DOHH2 (cell line): ENCODE measurements at regions not wholly inside any gene's neighbourhood (a gene's known extent, or its start where the extent isn't known, plus 50 kb on each side); places are given as distances from the start of the nearest gene placed in this dataset.

Experiments
- H3F3A ChIP-seq: fragments of 200-600 bp; sonication (generic), shearing (Covaris generic); 2 replicates; pipeline ENCODE4 v1.6.0; 2016; ENCODE audit warnings: antibody characterized with exemption, mild to moderate bottlenecking; ENCODE audit not compliant: control insufficient read depth, insufficient read depth
- H3K27ac ChIP-seq: fragments of 200-600 bp; sonication (generic); 2 replicates; pipeline ENCODE4 v1.5.1; 2014; ENCODE audit warnings: low read depth, mild to moderate bottlenecking, low read length, moderate library complexity
- H3K27me3 ChIP-seq: fragments of 200-600 bp; sonication (generic); 2 replicates; pipeline ENCODE4 v1.6.1; 2014; ENCODE audit warnings: mild to moderate bottlenecking, low read length, mixed read lengths; ENCODE audit not compliant: control insufficient read depth
- H3K36me3 ChIP-seq: fragments of 200-600 bp; sonication (generic); 2 replicates; pipeline ENCODE4 v1.6.1; 2014; ENCODE audit warnings: mild to moderate bottlenecking, low read length, moderate library complexity, mixed read lengths; ENCODE audit not compliant: control insufficient read depth
- H3K4me1 ChIP-seq: fragments of 200-600 bp; sonication (generic); 2 replicates; pipeline ENCODE4 v1.6.1; 2014; ENCODE audit warnings: mild to moderate bottlenecking, low read length, mixed read lengths; ENCODE audit not compliant: control insufficient read depth
- H3K4me2 ChIP-seq: fragments of 200-600 bp; sonication (generic); 2 replicates; pipeline ENCODE4 v1.6.0; 2014; ENCODE audit warnings: mild to moderate bottlenecking, low read length, moderate library complexity
- H3K4me3 ChIP-seq: fragments of 200-600 bp; sonication (generic); 2 replicates; pipeline ENCODE4 v1.5.1; 2014; ENCODE audit warnings: mild to moderate bottlenecking, low read length, mixed read lengths
- H3K79me2 ChIP-seq: fragments of 200-600 bp; sonication (generic); 2 replicates; pipeline ENCODE4 v1.6.1; 2014; ENCODE audit warnings: mild to moderate bottlenecking, low read length, mixed read lengths; ENCODE audit not compliant: control insufficient read depth
- H3K9me2 ChIP-seq: fragments of 200-600 bp; sonication (generic); replicated peaks from 2 replicates; pipeline ENCODE4 v1.6.1; 2014; ENCODE audit warnings: mild to moderate bottlenecking, low read length, mixed read lengths; ENCODE audit not compliant: control insufficient read depth
- H3K9me3 ChIP-seq: fragments of 200-600 bp; sonication (generic); 2 replicates; pipeline ENCODE4 v1.6.1; 2014; ENCODE audit warnings: antibody characterized with exemption, low read length, mixed read lengths; ENCODE audit not compliant: control insufficient read depth, insufficient read depth
- H4K20me1 ChIP-seq: fragments of 200-600 bp; sonication (generic); 2 replicates; pipeline ENCODE4 v1.6.0; 2014; ENCODE audit warnings: low read depth, mild to moderate bottlenecking, antibody characterized with exemption, low read length, moderate library complexity; ENCODE audit not compliant: control insufficient read depth, insufficient read depth
- EZH2phosphoT487 ChIP-seq: fragments of 200-600 bp; sonication (generic); IDR thresholded peaks from 2 replicates; pipeline ENCODE4 v1.6.1; 2017; ENCODE audit warnings: borderline replicate concordance, mild to moderate bottlenecking, antibody characterized with exemption, low read length, moderate library complexity, mixed read lengths
- TF ChIP-seq, protein P1 (sequence below): fragments of 200-600 bp; sonication (generic); IDR thresholded peaks from one replicate; pipeline ENCODE4 v1.5.1; 2014; ENCODE audit warnings: antibody characterized with exemption, mild to moderate bottlenecking, low read depth, low read length; ENCODE audit not compliant: poor library complexity, severe bottlenecking

DNA sequence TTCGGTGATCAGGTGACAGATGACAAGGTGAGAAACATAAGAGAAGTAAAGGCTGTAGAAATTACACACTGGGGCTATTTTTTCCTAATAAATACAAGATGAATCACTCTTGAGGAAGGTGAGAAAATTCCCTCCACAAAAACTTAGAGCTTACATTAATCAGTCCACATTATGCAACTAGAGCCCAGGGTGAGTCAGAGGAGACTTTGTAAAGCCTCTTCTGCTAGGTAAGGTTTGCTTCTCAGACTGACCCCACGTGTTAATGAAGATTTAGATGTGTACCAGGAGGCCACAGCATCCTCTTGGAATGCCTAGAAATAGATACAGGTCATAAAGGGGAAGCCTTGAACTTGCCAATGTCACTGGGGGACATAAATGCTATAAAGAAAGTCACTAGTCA is 396.0 kb upstream of the SMIM31 start:
- H3F3A ChIP-seq: no peaks in the 10 kb centered on the region
- no peak overlapping the region for H3K4me2 ChIP-seq
- H3K27ac ChIP-seq: no peak overlapping the region
- H3K9me3 ChIP-seq: no peaks in the 10 kb centered on the region
- no peaks in the 10 kb centered on the region for H3K79me2 ChIP-seq
- no peaks in the 10 kb centered on the region for H3K4me1 ChIP-seq
- no peaks in the 10 kb centered on the region for H4K20me1 ChIP-seq
- TF ChIP-seq, protein P1, sequence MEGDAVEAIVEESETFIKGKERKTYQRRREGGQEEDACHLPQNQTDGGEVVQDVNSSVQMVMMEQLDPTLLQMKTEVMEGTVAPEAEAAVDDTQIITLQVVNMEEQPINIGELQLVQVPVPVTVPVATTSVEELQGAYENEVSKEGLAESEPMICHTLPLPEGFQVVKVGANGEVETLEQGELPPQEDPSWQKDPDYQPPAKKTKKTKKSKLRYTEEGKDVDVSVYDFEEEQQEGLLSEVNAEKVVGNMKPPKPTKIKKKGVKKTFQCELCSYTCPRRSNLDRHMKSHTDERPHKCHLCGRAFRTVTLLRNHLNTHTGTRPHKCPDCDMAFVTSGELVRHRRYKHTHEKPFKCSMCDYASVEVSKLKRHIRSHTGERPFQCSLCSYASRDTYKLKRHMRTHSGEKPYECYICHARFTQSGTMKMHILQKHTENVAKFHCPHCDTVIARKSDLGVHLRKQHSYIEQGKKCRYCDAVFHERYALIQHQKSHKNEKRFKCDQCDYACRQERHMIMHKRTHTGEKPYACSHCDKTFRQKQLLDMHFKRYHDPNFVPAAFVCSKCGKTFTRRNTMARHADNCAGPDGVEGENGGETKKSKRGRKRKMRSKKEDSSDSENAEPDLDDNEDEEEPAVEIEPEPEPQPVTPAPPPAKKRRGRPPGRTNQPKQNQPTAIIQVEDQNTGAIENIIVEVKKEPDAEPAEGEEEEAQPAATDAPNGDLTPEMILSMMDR: no peak
- TF ChIP-seq EZH2phosphoT487: no peak
- no peak overlapping the region for H3K4me3 ChIP-seq
- H3K9me2 ChIP-seq: no peaks in the 10 kb centered on the region
- no peaks in the 10 kb centered on the region for H3K36me3 ChIP-seq
- H3K27me3 ChIP-seq: no peaks in the 10 kb centered on the region

- no peaks in the 10 kb centered on the region for H3K9me3 ChIP-seq
- no peaks in the 10 kb centered on the region for H3F3A ChIP-seq
- no peak for TF ChIP-seq EZH2phosphoT487
- TF ChIP-seq, protein P1: no peak
- no peak overlapping the region for H3K4me2 ChIP-seq
- H3K4me1 ChIP-seq: no peaks in the 10 kb centered on the region
- no peak overlapping the region for H3K27ac ChIP-seq
- H3K9me2 ChIP-seq: no peaks in the 10 kb centered on the region
- H3K36me3 ChIP-seq: no peaks in the 10 kb centered on the region
- no peaks in the 10 kb centered on the region for H3K27me3 ChIP-seq
- H3K79me2 ChIP-seq: no peaks in the 10 kb centered on the region
- no peak overlapping the region for H3K4me3 ChIP-seq
- H4K20me1 ChIP-seq: no peaks in the 10 kb centered on the region
These were observed 395.5 kb upstream of the SMIM31 start for GRCh38 chr4:164358400-164358799.

GRCh38 chr4:164359881-164360280 is 394.1 kb upstream of the SMIM31 start:
- H3K9me3 ChIP-seq: no peaks in the 10 kb centered on the region
- no peaks in the 10 kb centered on the region for H3K27me3 ChIP-seq
- H3K36me3 ChIP-seq: no peaks in the 10 kb centered on the region
- no peaks in the 10 kb centered on the region for H3K79me2 ChIP-seq
- H3K4me3 ChIP-seq: no peak overlapping the region
- no peaks in the 10 kb centered on the region for H3K4me1 ChIP-seq
- no peak overlapping the region for H3K4me2 ChIP-seq
- no peaks in the 10 kb centered on the region for H4K20me1 ChIP-seq
- no peak overlapping the region for H3K27ac ChIP-seq
- no peaks in the 10 kb centered on the region for H3K9me2 ChIP-seq
- TF ChIP-seq, protein P1: no peak
- TF ChIP-seq EZH2phosphoT487: no peak
- H3F3A ChIP-seq: no peaks in the 10 kb centered on the region

DNA sequence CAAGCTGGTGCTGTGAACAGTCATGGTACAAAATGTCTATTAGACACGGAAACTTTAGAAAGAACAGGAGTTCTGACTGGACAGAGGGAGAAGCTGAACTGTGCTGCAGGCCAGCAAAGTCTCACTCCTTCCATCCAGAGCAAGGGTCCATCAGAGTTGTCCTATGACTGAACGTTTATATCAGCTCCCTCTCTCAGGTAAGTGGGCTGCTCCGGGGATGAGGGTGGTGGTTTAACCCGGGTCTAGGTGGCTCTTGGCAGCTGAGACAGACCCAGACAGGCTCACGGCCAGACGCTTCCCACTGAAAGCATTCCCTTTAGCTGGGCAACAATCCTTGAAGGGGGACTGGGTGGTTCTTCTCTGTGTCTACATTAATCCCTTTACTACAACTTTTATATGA is 385.0 kb upstream of the SMIM31 start:
- no peaks in the 10 kb centered on the region for H4K20me1 ChIP-seq
- H3K4me2 ChIP-seq: no peak overlapping the region
- no peaks in the 10 kb centered on the region for H3K79me2 ChIP-seq
- no peaks in the 10 kb centered on the region for H3K9me3 ChIP-seq
- no peaks in the 10 kb centered on the region for H3K4me1 ChIP-seq
- no peak overlapping the region for H3K4me3 ChIP-seq
- H3K27ac ChIP-seq: no peak overlapping the region
- no peaks in the 10 kb centered on the region for H3K36me3 ChIP-seq
- H3K27me3 ChIP-seq: no peaks in the 10 kb centered on the region
- no peaks in the 10 kb centered on the region for H3K9me2 ChIP-seq
- H3F3A ChIP-seq: no peaks in the 10 kb centered on the region
- no peak for TF ChIP-seq EZH2phosphoT487
- TF ChIP-seq, protein P1: no peak
